ENCODE measurements at regions not wholly inside any gene's neighbourhood (a gene's known extent, or its start where the extent isn't known, plus 50 kb on each side); places are given as distances from the start of the nearest gene placed in this dataset.

DNA sequence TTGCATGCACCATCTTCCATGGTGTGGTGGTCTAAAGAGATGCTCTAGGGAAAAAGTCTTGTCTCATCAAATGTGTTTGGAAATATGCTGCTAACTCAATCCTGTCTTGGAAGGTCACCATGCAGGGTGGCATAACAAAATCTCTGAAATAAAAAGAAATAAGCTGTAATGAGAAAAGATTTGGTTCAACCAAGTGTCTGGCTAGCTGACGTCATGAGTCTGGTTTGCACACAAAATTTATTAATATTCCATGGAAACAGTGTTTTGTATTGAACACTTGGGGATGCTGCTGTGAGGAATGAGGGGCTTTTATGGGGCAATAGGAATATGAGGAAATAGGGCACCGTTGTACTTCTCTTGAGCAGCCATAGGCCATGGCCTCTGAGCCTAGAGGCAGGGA lies 575.7 kb upstream of the CDH5 start:
- DNase-seq (ENCODE audit: low spot score) = no peak

DNA sequence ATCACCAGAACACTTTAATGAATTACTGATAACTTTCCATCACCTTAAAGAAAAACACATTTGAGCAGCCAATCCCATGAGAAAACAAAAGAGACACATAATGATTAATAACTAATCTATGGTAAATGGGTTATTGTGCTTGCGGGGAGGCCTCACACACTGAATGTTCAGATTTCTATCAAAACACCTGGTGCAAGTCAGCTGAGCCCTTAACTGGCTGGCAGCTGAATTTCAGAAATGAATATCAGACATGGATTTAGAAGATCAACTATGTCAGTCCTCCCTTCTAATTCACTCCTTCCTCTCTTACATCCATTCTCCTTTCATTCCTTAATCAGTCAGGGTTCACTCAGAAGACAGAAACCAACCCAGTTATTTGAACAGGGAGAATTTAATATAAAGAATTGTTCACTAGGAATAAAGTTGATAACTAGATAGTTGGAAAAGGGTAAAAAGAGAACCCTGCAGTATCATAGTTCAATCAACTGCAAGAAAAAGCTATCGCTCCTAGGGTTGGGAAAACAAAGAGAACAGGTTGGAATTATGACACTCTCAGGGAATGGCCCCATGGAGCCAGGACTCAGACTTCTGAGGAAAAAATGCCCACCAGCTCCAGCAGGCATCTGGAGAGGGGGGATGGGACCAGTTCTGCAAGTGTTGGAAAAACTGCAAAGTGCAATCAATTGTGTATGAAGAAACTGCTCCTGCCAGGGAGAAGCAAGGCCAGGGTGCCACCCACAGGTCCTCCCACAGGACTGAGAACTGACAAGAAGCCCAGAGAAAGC lies 577.1 kb upstream of the CDH5 start:
- DNase-seq (ENCODE audit: low spot score) = no peak

DNA sequence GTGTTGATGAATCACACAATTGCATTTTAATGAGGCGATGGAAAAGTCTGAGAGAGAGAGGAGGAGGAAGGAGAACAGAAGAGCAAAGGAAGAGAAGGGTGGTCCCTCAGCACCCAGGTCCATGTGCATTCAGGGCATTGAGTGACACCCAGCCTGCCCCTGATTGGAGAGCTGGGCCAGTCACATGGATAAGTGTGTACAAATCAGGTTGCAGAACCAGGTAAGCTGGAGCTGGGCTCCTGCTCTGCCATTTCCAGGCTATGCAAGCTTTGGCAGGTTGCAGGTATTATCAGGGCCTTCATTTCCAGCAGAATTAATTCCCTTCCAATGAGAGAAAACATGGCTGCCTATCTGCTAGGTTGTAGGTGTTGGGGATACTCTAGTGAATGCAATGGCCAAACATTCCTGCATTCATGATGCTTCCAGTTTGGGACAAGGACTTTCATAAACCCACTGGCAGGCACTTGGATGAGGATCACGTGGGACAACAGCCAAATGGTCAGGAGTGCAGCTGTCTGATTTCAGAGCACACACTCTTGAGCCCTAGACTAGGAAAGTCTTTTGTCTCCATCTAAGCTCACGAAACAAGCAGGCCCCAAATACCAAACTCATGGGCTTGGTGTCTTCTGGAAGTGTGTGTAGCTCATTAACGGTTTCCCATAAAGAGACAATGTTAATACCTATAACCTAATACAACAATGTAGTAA lies 577.9 kb upstream of the CDH5 start:
- no peak for DNase-seq (ENCODE audit: low spot score)

DNA sequence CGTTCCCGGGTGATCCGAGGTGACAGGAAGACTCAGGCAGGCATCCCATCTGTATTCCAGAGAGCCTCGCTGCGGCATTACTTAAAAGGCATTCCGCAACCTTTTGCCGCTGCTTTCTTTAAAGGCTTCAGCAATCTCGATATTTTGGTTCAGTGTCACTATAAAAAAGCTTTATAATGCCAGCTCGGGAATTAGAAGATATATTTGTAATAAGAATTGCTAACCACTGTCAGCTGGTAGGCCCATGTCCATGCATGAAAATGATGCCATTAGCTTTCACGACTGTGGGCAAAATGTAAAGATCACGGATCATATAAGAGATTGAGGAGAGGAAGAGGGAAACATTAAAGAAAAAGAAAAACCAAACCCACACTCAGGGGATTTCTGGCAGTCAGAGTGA lies 578.6 kb upstream of the CDH5 start:
- DNase-seq (ENCODE audit: low spot score) = no peak

DNA sequence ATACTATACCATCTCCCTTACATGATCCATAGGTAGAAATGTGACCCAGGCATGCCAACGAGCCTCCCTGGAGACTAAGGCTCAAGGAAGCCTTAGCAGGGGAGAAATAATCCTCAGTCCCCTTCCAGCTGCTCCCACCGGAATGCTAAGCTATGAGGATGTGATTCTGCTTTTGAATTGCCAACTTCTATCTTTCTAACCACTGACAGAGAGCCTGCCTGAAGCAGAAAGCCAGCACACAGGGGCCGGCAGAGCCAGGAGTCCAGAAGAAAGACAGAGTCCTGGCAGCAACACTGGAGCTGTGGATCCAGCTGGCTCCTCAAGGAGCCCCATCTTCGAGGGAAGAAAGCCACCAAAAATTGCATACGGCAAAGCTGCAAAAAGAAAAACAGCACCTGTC lies 579.6 kb upstream of the CDH5 start:
- no peak for DNase-seq (ENCODE audit: low spot score)

DNA sequence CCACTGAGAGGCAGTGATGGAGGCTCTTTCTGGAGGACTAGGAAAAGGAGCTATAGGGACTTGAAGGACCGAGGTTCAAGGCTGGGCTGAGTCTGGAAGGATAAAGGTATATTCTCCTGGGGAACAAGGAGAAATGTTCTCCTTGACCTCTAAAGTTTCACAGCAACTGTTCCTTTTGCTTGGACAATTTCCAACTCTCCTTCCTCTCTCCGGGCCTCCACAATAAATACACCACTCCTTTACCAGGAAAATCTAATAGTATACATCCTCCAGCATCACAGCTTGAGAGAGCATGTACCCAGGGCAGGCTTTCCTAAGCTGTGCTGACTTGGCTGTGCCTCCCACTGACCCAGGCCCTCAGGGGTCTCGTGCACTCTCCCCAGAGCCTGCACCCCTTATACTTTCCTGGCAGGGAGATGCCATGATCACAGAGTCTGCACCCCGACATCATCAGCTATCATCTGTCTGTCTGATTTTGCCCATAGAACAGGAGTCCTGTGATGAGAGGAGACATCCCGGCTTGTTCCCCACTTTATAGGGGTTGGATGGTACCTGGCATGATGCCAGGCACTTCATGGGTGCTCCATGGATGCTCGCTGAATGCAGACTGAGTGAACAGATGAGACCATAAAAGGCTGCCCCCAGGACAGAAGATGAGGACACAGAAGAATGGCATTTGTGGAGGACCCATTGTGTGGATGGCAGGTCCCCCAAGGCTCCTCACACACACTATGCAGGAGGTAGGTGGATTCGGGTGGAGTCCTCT lies 582.6 kb upstream of the CDH5 start:
- DNase-seq (ENCODE audit: low spot score) = no peak

DNA sequence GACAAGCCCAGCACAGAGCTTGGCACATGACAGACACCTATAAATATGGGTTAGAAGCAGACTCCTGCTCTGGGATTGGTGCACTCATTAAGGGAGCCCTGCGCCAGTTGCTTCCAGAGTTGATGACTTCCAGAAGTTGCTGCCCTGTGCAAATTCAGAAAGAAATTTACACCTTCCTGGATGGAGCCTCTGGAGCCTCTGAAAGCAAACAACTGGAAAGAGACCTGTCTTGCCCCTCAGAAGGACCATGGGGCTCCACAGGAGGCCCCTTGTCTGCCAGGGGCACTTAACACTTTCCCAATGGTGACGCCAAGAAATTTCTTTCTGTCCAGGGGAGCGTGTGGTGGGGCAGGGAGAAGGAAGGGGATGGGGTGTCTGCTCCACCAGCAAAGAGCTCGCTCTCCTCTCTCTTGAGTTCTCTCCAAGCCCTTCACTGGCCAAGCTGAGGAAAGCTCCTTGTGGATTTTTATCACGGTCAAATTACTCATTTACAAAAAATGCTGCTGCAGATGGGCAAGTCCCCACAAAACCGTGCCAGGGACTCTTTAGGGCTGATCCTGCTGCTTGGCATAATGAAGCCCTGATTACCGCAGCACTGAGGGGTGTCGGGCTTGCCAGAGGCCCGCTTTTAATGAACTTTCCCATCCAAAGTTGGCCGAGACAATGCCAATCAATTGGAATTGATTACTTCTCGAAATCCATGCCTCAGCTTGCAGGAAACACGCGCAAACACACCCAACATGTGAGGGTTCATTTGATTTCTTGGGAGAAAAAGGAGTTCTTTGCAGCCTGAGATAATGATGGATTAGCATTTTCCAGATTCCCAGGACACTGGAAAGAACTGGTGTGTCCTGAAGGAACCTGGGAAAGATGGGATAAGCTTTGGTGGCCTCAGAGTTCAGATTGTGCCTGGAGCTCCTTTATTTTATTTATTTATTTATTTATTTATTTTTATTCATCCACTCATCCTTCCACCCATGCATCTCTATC lies 583.6 kb upstream of the CDH5 start:
- no peak for DNase-seq (ENCODE audit: low spot score)

DNA sequence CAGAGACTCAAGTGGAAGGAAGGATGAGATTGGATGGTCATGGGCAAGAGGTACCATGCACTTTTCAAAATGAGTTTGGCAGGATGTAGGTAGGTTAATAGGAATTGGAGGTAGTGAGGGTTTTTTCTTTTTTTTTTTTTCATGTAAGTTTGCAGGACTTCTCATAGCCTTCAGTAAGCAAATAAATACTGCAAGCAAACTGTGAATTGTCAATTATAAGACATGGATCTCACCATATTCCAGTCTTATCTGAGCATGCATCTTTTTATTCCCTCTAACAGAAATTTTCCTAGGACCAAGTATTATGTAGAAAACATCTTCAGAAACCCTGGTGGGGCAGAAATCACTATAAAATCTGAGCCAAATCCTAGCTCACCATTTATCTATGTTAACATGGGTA lies 584.6 kb upstream of the CDH5 start:
- DNase-seq (ENCODE audit: low spot score) = no peak

DNA sequence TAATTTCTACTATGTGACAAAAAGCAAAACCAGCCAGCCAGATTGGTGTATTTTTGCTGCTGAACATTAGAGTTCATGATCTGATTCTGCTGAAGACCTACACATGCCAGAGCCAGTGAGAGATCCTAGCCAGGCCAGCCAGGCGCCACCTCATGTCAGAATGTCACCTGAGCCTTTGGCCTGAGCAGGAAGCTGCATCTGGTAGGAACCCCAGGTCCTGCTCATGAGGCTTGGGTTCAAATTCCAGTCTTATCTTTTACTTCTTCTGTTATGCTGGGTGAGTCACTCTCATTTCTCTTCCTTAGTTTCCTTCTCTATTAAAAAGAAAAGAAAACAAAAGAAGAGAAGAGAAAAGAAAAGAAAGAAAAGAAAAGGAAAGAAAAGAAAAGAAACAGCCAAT lies 585.1 kb upstream of the CDH5 start:
- DNase-seq (ENCODE audit: low spot score) = no peak

DNA sequence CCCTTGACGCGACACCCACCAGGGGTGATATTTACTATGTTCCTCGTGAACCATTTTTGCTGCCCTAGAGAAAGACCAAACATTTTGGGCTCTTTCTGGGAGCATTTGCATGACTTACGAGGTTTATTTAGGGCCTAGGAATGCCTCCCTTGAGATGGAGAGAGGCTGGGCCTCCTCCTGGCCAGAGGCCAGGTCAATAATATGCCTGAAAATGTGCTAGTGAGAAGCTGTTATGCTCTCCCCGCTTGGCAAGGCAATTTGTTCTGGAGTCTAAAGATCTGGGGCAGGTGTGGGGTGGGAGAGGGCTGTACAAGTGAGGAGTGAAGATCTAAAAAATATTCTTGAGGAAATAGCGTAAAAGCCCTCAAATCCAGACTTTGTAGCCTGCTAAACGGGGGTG lies 587.3 kb upstream of the CDH5 start:
- DNase-seq (ENCODE audit: low spot score) = no peak

DNA sequence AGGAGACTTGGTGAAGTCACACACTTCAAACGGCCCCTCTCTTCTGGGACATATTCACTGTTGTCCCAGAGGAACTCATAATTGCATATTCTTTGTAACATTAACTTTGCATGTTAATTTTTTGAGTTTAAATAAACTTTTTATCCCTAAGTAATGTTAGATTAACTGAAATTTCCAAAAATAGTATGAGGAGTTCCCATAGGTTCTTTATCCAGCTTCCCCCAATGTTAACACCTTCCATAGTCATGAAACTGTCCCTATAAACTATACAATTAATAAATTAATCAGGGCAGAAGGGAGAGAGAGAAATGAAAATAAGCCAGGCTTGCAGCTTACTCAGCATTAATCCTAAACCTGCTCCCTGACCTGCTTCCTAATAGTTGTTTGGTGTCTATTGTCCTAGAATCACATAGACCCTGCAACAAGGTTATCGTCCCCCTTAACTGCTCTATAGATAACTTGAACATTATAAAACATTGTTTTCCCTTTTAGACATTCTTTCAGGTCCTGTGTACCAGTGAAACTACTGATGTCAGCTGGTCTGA lies 589.8 kb upstream of the CDH5 start:
- DNase-seq (ENCODE audit: low spot score) = no peak

DNA sequence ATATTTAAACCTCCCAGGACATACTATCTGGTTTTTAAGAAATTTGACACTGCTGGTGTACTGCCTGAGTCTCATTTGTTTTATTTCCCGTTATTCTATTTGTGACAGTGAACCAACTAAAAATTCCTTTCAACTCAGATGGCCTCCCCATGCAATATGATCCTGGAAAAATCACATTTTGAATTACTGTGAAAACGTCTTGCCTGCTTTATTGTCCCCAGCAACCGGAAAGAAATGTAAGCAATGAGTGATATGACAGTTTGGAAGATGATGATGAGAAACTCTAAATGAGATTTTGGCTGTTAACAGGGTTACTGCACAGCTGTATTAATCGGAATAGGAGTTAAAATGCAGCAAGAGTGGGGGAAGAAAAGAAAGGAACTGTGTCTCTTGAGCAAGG lies 590.7 kb upstream of the CDH5 start:
- no peak for DNase-seq (ENCODE audit: low spot score)

DNA sequence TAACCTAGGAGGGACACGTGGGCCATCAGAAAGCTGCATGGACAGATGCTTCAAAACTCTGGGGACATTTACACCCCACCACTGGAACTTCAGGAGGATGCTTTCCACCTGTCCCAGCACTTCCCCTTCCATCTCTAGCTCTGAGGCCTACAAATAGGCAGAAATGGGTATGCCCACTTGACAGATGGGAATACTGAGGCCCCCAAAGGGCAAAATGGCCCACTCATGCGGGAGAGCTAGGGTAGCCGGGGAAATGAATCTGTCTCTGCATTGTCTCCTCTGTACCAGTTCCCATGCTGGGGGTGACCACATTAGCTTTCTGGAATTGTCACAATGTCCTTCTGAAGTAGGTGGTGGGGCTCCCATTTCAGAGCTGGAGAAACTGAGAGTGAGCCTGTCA lies 592.1 kb upstream of the CDH5 start:
- no peak for DNase-seq (ENCODE audit: low spot score)

DNA sequence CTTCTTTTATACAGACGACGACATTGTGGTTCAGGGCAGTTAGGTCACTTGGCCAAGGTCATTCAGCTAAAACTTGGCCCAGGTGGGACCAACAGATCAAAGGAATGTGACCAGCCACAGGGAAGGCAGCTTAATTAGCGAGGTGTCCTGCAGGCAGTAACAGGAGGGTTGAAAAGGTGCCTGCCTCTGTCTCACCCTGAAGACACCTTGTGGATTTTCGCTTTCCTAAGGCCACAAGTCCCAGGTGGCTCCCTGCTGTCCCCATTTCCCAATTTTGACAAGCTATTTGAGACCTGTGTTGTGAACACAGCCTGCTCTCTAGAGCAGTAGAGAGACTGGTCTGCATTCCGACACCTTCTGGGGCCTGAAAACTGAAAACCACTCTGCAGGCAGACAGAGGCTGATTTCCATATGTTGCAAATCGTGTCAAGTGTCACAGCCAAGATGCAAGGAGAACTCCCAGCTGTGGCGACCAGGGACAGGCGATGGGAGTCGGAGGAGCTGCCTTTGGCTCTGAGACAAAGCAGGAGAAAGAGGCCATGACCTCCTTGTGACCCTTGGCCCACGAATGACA lies 593.1 kb upstream of the CDH5 start:
- no peak for DNase-seq (ENCODE audit: low spot score)

DNA sequence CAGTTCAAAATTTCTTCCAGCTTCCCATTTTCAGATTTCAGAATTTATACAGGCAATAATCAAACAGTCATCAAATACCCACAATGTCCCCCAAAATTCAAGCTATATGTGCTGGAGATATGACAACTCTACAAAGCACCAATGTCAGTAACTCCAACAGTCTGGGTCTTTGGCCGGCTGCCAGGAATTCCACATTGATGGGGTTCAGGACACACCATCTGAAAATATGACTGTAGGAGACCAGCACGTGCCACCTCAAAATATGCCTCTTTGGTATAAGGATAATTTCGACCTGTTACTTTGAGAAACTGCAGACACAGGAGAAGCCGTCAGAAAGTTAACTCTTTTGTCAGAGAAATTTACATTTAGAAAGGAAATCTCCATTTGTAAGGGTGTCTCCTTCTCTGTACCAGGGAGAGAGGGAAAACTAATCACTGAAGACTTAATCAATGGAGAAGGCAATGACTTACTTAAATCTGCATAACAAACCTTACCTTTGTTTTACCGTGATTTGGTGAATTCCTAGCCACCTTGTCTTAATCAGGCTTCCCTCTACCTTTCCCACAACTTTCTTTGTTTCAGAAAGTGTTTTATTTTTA lies 594.3 kb upstream of the CDH5 start:
- DNase-seq (ENCODE audit: low spot score) = no peak

DNA sequence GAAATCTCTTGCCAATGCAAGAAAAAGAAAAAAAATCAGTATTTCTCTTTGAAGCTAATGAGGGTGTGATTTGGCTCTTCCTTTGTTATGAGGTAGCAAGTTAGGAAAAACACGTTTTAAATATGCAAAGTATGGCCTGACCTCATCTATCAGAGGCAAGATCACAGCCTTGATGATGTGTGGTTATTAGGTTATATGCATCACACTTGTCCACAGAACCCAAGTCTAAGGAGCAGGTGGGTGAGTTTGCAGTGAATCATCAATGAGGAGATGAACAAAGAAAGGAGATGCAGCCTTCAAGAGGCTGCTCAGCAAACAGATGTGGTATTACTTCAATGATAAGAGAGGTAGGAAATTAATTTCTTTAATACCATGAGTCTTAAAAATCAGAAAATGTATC lies 594.8 kb upstream of the CDH5 start:
- DNase-seq (ENCODE audit: low spot score) = no peak

DNA sequence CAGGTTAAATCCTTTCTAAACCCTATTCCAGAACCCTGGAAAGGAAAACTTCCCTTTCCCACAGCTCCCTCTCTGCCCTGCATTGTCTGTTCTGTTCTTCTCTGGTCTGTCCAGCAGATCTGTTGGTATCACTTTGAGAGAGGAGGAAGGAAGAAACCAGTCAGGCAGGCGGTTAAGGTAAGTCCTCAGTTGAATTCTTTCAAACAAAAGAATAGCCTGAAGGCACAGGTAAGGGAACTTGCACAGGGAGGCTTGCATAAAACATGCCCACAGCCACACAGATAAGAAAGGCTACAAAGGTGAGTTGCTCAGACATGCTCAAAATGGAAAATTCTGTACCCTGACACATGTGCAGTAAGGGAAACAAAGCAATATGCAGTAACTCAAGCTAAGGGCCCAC lies 595.7 kb upstream of the CDH5 start:
- no peak for DNase-seq (ENCODE audit: low spot score)

DNA sequence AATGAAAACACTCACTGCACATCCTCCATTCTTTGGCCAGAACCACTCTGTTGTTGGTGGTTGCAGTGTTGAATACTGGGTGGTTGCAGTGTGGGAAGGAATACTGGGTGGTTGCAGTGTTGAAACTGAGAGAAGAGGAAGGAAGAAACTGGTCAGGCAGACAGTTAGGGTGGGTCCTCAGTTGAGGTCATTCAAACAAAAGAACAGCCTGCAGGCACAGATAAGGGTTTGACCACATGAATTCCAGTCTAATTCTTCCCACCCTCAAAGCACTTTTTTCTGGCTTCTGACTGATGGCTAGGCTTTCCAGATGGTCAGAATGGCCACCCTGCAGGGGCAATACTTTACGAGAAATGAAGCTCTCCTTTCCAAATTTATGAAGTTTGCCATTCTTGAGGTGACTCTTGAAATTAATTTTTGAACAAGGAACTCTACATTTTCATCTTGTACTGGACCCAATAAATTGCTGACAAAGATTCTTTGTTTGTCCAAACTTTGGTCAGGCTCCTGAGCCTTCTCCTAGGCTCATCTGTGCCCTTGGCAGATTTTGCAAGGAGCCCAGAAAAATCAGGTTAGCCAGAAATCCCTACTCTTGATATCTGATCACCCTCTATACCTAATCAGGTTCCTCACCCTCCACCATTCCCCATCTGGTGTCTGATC lies 596.6 kb upstream of the CDH5 start:
- no peak for DNase-seq (ENCODE audit: low spot score)

DNA sequence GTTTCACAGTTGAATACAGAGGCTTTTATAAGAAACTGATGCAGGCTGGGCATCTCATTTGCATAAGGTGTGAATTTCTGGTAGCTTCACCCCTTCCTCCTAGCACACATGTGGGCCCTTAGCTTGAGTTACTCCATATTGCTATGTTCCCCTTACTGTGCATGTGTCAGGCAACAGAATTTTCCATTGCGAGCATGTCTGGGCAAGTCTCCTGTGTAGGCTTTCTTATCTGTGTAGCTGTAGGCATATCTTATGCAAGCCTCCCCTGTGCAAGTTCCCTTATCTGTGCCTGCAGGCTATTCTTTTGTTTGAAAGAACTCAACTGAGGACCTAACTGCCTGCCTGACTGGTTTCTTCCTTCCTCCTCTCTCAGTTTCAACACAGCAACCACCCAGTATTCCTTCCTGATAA lies 597.4 kb upstream of the CDH5 start:
- no peak for DNase-seq (ENCODE audit: low spot score)

DNA sequence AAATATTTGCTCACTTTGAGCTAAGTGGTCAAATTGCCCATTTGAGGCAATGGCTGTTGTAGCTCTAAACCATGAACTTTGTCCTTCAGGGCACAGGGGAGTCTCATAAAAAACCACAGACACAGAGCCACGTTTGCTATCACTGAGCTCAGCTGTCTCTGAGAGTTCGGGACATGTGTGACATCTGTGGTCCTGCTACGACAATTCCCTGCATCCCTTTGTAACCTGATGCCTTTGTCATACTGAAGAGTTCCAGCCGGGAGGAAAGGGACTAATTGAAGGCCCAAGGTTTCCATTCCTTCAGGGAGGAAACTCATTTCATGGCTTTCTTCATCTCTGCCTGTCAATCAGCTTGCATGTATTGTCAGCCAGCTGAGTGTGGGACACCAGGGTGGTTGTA lies 599.4 kb upstream of the CDH5 start:
- DNase-seq (ENCODE audit: low spot score) = no peak
